HUES6 (cell line): ENCODE measurements at regions not wholly inside any gene's neighbourhood (a gene's known extent, or its start where the extent isn't known, plus 50 kb on each side); places are given as distances from the start of the nearest gene placed in this dataset.

ENCODE experiments used
- H3K27ac ChIP-seq: 2 replicates; pipeline ENCODE4 v1.7.0; 2013; ENCODE audit warnings: low read depth, mild to moderate bottlenecking, low read length, inconsistent platforms
- H3K27me3 ChIP-seq: 2 replicates; pipeline ENCODE4 v1.6.1; 2013; ENCODE audit warnings: low read length; ENCODE audit not compliant: control insufficient read depth, insufficient read depth
- H3K36me3 ChIP-seq: 2 replicates; pipeline ENCODE4 v1.6.1; 2013; ENCODE audit warnings: low read length; ENCODE audit not compliant: control insufficient read depth, insufficient read depth
- H3K4me1 ChIP-seq: 2 replicates; pipeline ENCODE4 v1.6.1; 2013; ENCODE audit warnings: low read length; ENCODE audit not compliant: control insufficient read depth, insufficient read depth
- H3K4me3 ChIP-seq: 2 replicates; pipeline ENCODE4 v1.5.1; 2013; ENCODE audit warnings: low read depth, low read length
- H3K9ac ChIP-seq: one replicate; pipeline ENCODE4 v1.6.1; 2013; ENCODE audit warnings: mild to moderate bottlenecking, low read length
- H3K9me3 ChIP-seq: 2 replicates; pipeline ENCODE4 v1.6.1; 2013; ENCODE audit warnings: low read depth, low read length; ENCODE audit not compliant: control insufficient read depth, insufficient read depth

DNA sequence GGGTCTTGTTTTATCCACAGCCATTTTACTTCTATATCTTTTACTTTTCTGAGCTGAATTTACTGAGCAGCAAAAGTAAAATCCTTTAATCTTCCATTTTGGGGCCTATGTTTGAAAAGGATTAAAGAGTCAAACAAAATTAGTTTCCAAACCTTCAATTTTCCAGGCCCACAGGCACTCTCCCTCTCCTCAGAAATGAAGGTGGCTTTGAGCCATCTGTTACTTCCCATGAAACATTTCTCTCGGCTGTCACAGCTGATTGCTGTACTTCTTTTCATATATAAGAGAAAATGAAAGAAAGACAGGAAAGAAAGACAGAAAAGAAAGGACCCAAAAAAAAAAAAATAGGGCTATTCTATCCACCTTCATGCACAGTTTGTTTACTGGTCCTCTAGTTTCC is 194.9 kb downstream of the LACC1 start:
- Histone ChIP-seq H3K27ac (no peak overlapping the region), H3K27me3 (no peaks in the 10 kb centered on the region), H3K4me3 (no peak overlapping the region), H3K36me3 (no peaks in the 10 kb centered on the region), H3K4me1 (peaks cover 24% of the 10 kb centered on the region), H3K9me3 (peaks cover 8% of the 10 kb centered on the region; the same call in 1 of the 2 replicates), H3K9ac (no peak overlapping the region)

GRCh38 chr13:44075113-44075512 is 195.4 kb downstream of the LACC1 start:
- Histone ChIP-seq H3K4me1 (peaks cover 27% of the 10 kb centered on the region), H3K9me3 (peaks cover 8% of the 10 kb centered on the region; the same call in 1 of the 2 replicates), H3K27me3 (no peaks in the 10 kb centered on the region), H3K9ac (no peak overlapping the region), H3K36me3 (no peaks in the 10 kb centered on the region), H3K27ac (no peak overlapping the region), H3K4me3 (no peak overlapping the region)

- Histone ChIP-seq H3K9ac (peak overlapping the region; percentile 42), H3K27me3 (no peaks in the 10 kb centered on the region), H3K27ac (peak overlapping the region; percentile 72), H3K36me3 (no peaks in the 10 kb centered on the region), H3K4me3 (peak overlapping the region; percentile 34), H3K9me3 (peaks cover 7% of the 10 kb centered on the region), H3K4me1 (peaks cover 27% of the 10 kb centered on the region)
Observed at GRCh38 chr13:44078806-44079376, 199.2 kb downstream of the LACC1 start.

DNA sequence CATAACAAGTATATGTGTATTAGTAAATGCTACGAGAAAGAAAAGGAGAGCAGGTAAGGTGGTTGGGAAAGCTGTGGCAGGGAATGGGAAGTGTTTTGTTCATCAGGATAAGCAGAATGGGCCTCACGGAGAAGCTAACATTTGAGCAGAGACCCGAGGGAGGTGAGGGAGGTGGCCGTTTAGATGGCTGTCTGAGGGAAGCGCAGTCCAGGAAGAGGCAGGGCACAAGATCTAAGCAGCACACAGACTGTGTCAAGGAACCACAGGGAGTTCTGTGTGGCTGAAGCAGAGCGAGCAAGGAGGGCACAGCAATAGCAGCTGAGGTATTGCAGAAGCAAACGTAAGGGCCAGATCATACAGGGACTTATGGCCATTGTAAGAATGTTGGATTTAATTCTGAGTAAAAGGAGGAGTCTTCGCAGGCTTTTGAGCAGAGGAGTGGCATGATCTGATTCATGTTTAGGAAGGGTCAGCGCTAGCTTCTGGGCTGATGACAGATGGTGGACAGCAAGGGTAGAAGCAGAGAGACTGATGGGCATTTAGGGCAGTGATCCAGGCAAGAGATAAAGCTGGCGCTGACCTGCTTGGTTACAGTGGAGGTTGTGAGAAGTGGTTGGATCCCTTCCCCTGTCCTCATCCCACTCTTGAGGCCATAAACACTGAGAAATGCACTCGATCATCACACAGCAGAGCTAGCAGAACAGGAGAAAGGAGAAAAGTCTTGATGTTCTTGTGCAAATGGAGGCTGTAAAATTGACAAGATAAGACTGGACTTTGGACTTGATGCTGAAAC is 199.9 kb downstream of the LACC1 start:
- H3K9me3 ChIP-seq, result peaks cover 10% of the 10 kb centered on the region
- peak overlapping the region; percentile 42; the same call in 1 of the 2 replicates for H3K27ac ChIP-seq
- H3K9ac ChIP-seq, result peak overlapping the region; percentile 30
- no peaks in the 10 kb centered on the region for H3K27me3 ChIP-seq
- H3K4me3 ChIP-seq, result peak overlapping the region; percentile 34
- H3K36me3 ChIP-seq, result no peaks in the 10 kb centered on the region
- peaks cover 27% of the 10 kb centered on the region for H3K4me1 ChIP-seq

DNA sequence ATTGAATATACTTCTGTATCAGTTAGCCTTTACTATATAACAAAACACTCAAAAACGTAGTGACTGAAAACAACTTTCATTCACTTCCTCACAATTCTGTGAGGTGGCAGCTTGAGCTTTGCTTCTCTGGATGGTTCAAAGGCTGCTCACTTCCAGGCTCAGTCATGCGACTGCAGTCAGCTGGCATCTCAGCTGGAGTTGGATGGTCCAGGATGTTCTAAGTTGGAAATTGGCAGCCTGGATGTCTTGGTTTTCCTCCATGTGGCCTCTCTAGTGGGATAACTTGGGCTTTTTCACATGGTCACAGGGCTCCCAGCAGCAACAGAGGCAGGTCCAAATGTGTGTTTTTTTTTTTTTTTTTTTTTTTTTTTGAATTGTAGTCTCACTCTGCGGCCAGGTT is 204.4 kb downstream of the LACC1 start:
- H3K36me3 ChIP-seq, result no peaks in the 10 kb centered on the region
- peaks cover 13% of the 10 kb centered on the region for H3K9me3 ChIP-seq
- no peaks in the 10 kb centered on the region for H3K27me3 ChIP-seq
- no peak overlapping the region for H3K27ac ChIP-seq
- H3K4me1 ChIP-seq, result peaks cover 7% of the 10 kb centered on the region
- H3K9ac ChIP-seq, result no peak overlapping the region
- H3K4me3 ChIP-seq, result no peak overlapping the region

DNA sequence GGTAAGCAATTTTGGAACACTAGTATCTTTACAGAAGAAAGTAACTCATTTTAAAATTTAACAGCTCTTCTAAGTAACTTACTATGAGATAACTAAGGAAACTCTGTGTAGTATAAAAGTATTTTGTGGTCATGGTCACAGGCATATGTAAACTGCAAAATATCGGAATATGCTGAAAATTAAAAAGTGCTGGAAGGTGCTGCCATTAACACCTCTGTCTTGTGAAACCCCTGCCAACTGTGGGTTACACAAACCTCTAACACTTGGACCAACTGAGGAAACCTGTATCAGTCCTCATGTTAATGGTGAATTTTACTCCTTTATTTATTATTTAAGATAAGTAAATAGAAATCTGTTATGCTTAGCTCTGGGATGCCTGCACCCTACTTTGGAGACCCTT is 206.7 kb downstream of the LACC1 start:
- no peak overlapping the region for H3K4me3 ChIP-seq
- H3K27ac ChIP-seq, result no peak overlapping the region
- no peaks in the 10 kb centered on the region for H3K36me3 ChIP-seq
- no peaks in the 10 kb centered on the region for H3K27me3 ChIP-seq
- no peaks in the 10 kb centered on the region for H3K4me1 ChIP-seq
- H3K9me3 ChIP-seq, result peaks cover 6% of the 10 kb centered on the region
- no peak overlapping the region for H3K9ac ChIP-seq

DNA sequence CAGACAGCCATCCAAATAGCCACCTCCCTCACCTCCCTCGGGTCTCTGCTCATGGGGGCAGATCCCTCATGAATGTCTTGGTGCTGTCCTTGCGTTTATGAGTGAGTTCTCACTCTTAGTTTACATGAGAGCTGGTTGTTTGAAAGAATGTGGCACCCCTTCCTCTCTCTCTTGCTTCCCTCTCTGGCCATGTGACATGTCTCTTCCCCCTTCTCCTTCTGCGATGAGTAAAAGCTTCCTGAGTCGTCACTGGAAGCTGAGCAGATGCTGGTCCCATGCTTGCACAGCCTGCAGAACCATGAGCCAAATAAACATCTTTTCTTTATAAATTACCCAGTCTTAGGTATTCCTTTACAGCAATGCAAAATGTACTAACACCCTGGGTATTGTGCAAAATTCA is 208.7 kb downstream of the LACC1 start:
- H3K27me3 ChIP-seq, result no peaks in the 10 kb centered on the region

GRCh38 chr13:44088991-44089413 is 209.3 kb downstream of the LACC1 start:
- no peak overlapping the region for H3K4me3 ChIP-seq
- no peak overlapping the region for H3K27ac ChIP-seq
- H3K9me3 ChIP-seq, result peaks cover 6% of the 10 kb centered on the region
- no peaks in the 10 kb centered on the region for H3K27me3 ChIP-seq
- no peak overlapping the region for H3K9ac ChIP-seq
- no peaks in the 10 kb centered on the region for H3K36me3 ChIP-seq
- no peaks in the 10 kb centered on the region for H3K4me1 ChIP-seq

More for the DNA sequence above, 208.7 kb downstream of the LACC1 start:
- H3K4me3 ChIP-seq, result no peak overlapping the region
- H3K27ac ChIP-seq, result no peak overlapping the region
- no peak overlapping the region for H3K9ac ChIP-seq
- H3K36me3 ChIP-seq, result no peaks in the 10 kb centered on the region
- peaks cover 6% of the 10 kb centered on the region for H3K9me3 ChIP-seq
- no peaks in the 10 kb centered on the region for H3K4me1 ChIP-seq

GRCh38 chr13:44089452-44089851 is 209.7 kb downstream of the LACC1 start:
- Histone ChIP-seq H3K9ac (no peak overlapping the region), H3K4me3 (no peak overlapping the region), H3K27ac (no peak overlapping the region)

GRCh38 chr13:44092078-44092970 is 212.6 kb downstream of the LACC1 start:
- H3K4me1 ChIP-seq, result no peaks in the 10 kb centered on the region
- no peaks in the 10 kb centered on the region for H3K36me3 ChIP-seq
- no peak overlapping the region; the same call in 1 of the 2 replicates for H3K27ac ChIP-seq
- H3K9me3 ChIP-seq, result no peaks in the 10 kb centered on the region; the same call in none of the 2 replicates
- no peaks in the 10 kb centered on the region for H3K27me3 ChIP-seq
- no peak overlapping the region for H3K9ac ChIP-seq
- no peak overlapping the region for H3K4me3 ChIP-seq

More at GRCh38 chr13:44089452-44089851, 209.7 kb downstream of the LACC1 start:
- no peaks in the 10 kb centered on the region for H3K36me3 ChIP-seq
- peaks cover 3% of the 10 kb centered on the region for H3K9me3 ChIP-seq
- no peaks in the 10 kb centered on the region for H3K27me3 ChIP-seq
- H3K4me1 ChIP-seq, result no peaks in the 10 kb centered on the region
